ENCODE measurements at regions not wholly inside any gene's neighbourhood (a gene's known extent, or its start where the extent isn't known, plus 50 kb on each side); places are given as distances from the start of the nearest gene placed in this dataset.

- TF ChIP-seq ZNF274 (IDR thresholded peaks at IDR 0.05; ENCODE audit: low read depth, low read length), result no peak
- H3K9ac ChIP-seq (ENCODE audit: insufficient read length, low read depth), result peak overlapping the region; percentile 17
- H3K4me1 ChIP-seq (ENCODE audit: insufficient read depth, insufficient read length), result peaks cover 51% of the 10 kb centered on the region
- peaks cover 4% of the 10 kb centered on the region; the same call in 1 of the 2 replicates for H3K9me3 ChIP-seq (ENCODE audit: insufficient read depth, low read length)
- H3K36me3 ChIP-seq (ENCODE audit: insufficient read depth, insufficient read length, low read length), result no peaks in the 10 kb centered on the region
- H3K4me3 ChIP-seq (ENCODE audit: insufficient read length, low read depth), result no peak overlapping the region
- peaks cover 66% of the 10 kb centered on the region for H3K27me3 ChIP-seq (ENCODE audit: insufficient read depth, insufficient read length)
- no peak for DNase-seq (ENCODE audit: low read depth, low spot score)
These were observed 80.6 kb downstream of the LINGO1 start for GRCh38 chr15:77552066-77552465.

- DNase-seq (ENCODE audit: low read depth, low spot score), result no peak
- no peaks in the 10 kb centered on the region for H3K36me3 ChIP-seq (ENCODE audit: insufficient read depth, insufficient read length, low read length)
- H3K9ac ChIP-seq (ENCODE audit: insufficient read length, low read depth), result no peak overlapping the region
- H3K4me3 ChIP-seq (ENCODE audit: insufficient read length, low read depth), result no peak overlapping the region
- peaks cover 71% of the 10 kb centered on the region for H3K27me3 ChIP-seq (ENCODE audit: insufficient read depth, insufficient read length)
- no peak for TF ChIP-seq SUZ12 (IDR thresholded peaks at IDR 0.05; ENCODE audit: extremely low read depth, insufficient read depth, insufficient read length)
- TF ChIP-seq YY1 (IDR thresholded peaks at IDR 0.05; ENCODE audit: insufficient read depth, insufficient read length), result no peak
- no peak for TF ChIP-seq ZNF274 (IDR thresholded peaks at IDR 0.05; ENCODE audit: low read depth, low read length)
- peaks cover 6% of the 10 kb centered on the region; the same call in 1 of the 2 replicates for H3K9me3 ChIP-seq (ENCODE audit: insufficient read depth, low read length)
- peaks cover 41% of the 10 kb centered on the region for H3K4me1 ChIP-seq (ENCODE audit: insufficient read depth, insufficient read length)
These were observed 82.1 kb downstream of the LINGO1 start for GRCh38 chr15:77550301-77551251.

- peaks cover 6% of the 10 kb centered on the region; the same call in 1 of the 2 replicates for H3K9me3 ChIP-seq (ENCODE audit: insufficient read depth, low read length)
- H3K27me3 ChIP-seq (ENCODE audit: insufficient read depth, insufficient read length), result peaks cover 71% of the 10 kb centered on the region
- DNase-seq (ENCODE audit: low read depth, low spot score), result no peak
- no peak overlapping the region for H3K4me3 ChIP-seq (ENCODE audit: insufficient read length, low read depth)
- peaks cover 35% of the 10 kb centered on the region for H3K4me1 ChIP-seq (ENCODE audit: insufficient read depth, insufficient read length)
- no peaks in the 10 kb centered on the region for H3K36me3 ChIP-seq (ENCODE audit: insufficient read depth, insufficient read length, low read length)
- no peak for TF ChIP-seq ZNF274 (IDR thresholded peaks at IDR 0.05; ENCODE audit: low read depth, low read length)
- TF ChIP-seq YY1 (IDR thresholded peaks at IDR 0.05; ENCODE audit: insufficient read depth, insufficient read length), result no peak
- TF ChIP-seq SUZ12 (IDR thresholded peaks at IDR 0.05; ENCODE audit: extremely low read depth, insufficient read depth, insufficient read length), result no peak
- H3K9ac ChIP-seq (ENCODE audit: insufficient read length, low read depth), result no peak overlapping the region
These were observed 83.0 kb downstream of the LINGO1 start for GRCh38 chr15:77549576-77550288.

GRCh38 chr15:77548589-77549557, 83.8 kb downstream of the LINGO1 start:
- TF ChIP-seq ZNF274 (IDR thresholded peaks at IDR 0.05; ENCODE audit: low read depth, low read length) (no peak), SUZ12 (IDR thresholded peaks at IDR 0.05; ENCODE audit: extremely low read depth, insufficient read depth, insufficient read length) (no peak), YY1 (IDR thresholded peaks at IDR 0.05; ENCODE audit: insufficient read depth, insufficient read length) (no peak)

GRCh38 chr15:77547801-77548588, 84.7 kb downstream of the LINGO1 start:
- H3K9ac ChIP-seq (ENCODE audit: insufficient read length, low read depth), result peak overlapping the region; percentile 37
- peaks cover 25% of the 10 kb centered on the region for H3K4me1 ChIP-seq (ENCODE audit: insufficient read depth, insufficient read length)
- no peak for DNase-seq (ENCODE audit: low read depth, low spot score)
- TF ChIP-seq YY1 (IDR thresholded peaks at IDR 0.05; ENCODE audit: insufficient read depth, insufficient read length), result no peak
- no peaks in the 10 kb centered on the region for H3K36me3 ChIP-seq (ENCODE audit: insufficient read depth, insufficient read length, low read length)
- no peak overlapping the region for H3K4me3 ChIP-seq (ENCODE audit: insufficient read length, low read depth)
- H3K27me3 ChIP-seq (ENCODE audit: insufficient read depth, insufficient read length), result peaks cover 75% of the 10 kb centered on the region
- peaks cover 6% of the 10 kb centered on the region; the same call in 1 of the 2 replicates for H3K9me3 ChIP-seq (ENCODE audit: insufficient read depth, low read length)

More at GRCh38 chr15:77548589-77549557, 83.8 kb downstream of the LINGO1 start:
- peak overlapping the region; percentile 15 for H3K9ac ChIP-seq (ENCODE audit: insufficient read length, low read depth)
- peaks cover 30% of the 10 kb centered on the region for H3K4me1 ChIP-seq (ENCODE audit: insufficient read depth, insufficient read length)
- no peak overlapping the region for H3K4me3 ChIP-seq (ENCODE audit: insufficient read length, low read depth)
- H3K36me3 ChIP-seq (ENCODE audit: insufficient read depth, insufficient read length, low read length), result no peaks in the 10 kb centered on the region
- H3K27me3 ChIP-seq (ENCODE audit: insufficient read depth, insufficient read length), result peaks cover 74% of the 10 kb centered on the region
- peaks cover 6% of the 10 kb centered on the region; the same call in 1 of the 2 replicates for H3K9me3 ChIP-seq (ENCODE audit: insufficient read depth, low read length)
- DNase-seq (ENCODE audit: low read depth, low spot score), result no peak

GRCh38 chr15:77546870-77547269, 85.8 kb downstream of the LINGO1 start:
- Histone ChIP-seq H3K36me3 (ENCODE audit: insufficient read depth, insufficient read length, low read length) (no peaks in the 10 kb centered on the region), H3K27me3 (ENCODE audit: insufficient read depth, insufficient read length) (peaks cover 73% of the 10 kb centered on the region), H3K9ac (ENCODE audit: insufficient read length, low read depth) (no peak overlapping the region), H3K9me3 (ENCODE audit: insufficient read depth, low read length) (peaks cover 6% of the 10 kb centered on the region; the same call in 1 of the 2 replicates), H3K4me1 (ENCODE audit: insufficient read depth, insufficient read length) (peaks cover 24% of the 10 kb centered on the region), H3K4me3 (ENCODE audit: insufficient read length, low read depth) (no peak overlapping the region)
- no peak for DNase-seq (ENCODE audit: low read depth, low spot score)
- TF ChIP-seq YY1 (IDR thresholded peaks at IDR 0.05; ENCODE audit: insufficient read depth, insufficient read length) (no peak), ZNF274 (IDR thresholded peaks at IDR 0.05; ENCODE audit: low read depth, low read length) (no peak), SUZ12 (IDR thresholded peaks at IDR 0.05; ENCODE audit: extremely low read depth, insufficient read depth, insufficient read length) (no peak)

All from NT2/D1 (cell line).